Fibroblast of lung (primary cell): ENCODE measurements at regions not wholly inside any gene's neighbourhood (a gene's known extent, or its start where the extent isn't known, plus 50 kb on each side); places are given as distances from the start of the nearest gene placed in this dataset.

Source experiments
- DNase-seq, 2 donors: peaks; one replicate each; pipeline versions ENCODE4 v3.0.0 to v3.0.0-alpha.2; 2010; ENCODE audit warnings: low read depth in 2 of 2
- H2AFZ ChIP-seq: 2 replicates; pipeline ENCODE4 v1.5.1; 2012; ENCODE audit warnings: low read length, control low read depth, inconsistent platforms
- H3K27ac ChIP-seq: 2 replicates; pipeline ENCODE4 v1.5.1; 2011; ENCODE audit warnings: low read length, control low read depth; ENCODE audit not compliant: insufficient read depth
- H3K27me3 ChIP-seq: 2 replicates; pipeline ENCODE4 v1.5.1; 2011; ENCODE audit warnings: mild to moderate bottlenecking, low read length; ENCODE audit not compliant: control insufficient read depth, insufficient read depth
- H3K36me3 ChIP-seq: 2 replicates; pipeline ENCODE4 v1.5.1; 2011; ENCODE audit warnings: low read length; ENCODE audit not compliant: control insufficient read depth, insufficient read depth
- H3K4me1 ChIP-seq: 2 replicates; pipeline ENCODE4 v1.5.1; 2011; ENCODE audit warnings: low read length; ENCODE audit not compliant: control insufficient read depth, insufficient read depth; ENCODE audit errors: extremely low read depth
- H3K4me2 ChIP-seq: 2 replicates; pipeline ENCODE4 v1.5.1; 2011; ENCODE audit warnings: low read length, control low read depth; ENCODE audit not compliant: insufficient read depth; ENCODE audit errors: extremely low read depth
- H3K4me3 ChIP-seq, 4 experiments: fragments of 200-600 bp in 1 of 4; sonication (generic) in 1 of 4; replicated peaks in 1 of 4; 2 replicates each; pipeline ENCODE4 v1.5.1; 2011 to 2016; ENCODE audit warnings: low read length in 4 of 4, low read depth in 3 of 4, mild to moderate bottlenecking in 3 of 4, control low read depth in 2 of 4, inconsistent platforms in 1 of 4, mixed read lengths in 1 of 4; ENCODE audit not compliant: insufficient read depth in 1 of 4; ENCODE audit errors: control extremely low read depth in 1 of 4
- H3K79me2 ChIP-seq: 2 replicates; pipeline ENCODE4 v1.5.1; 2012; ENCODE audit warnings: mild to moderate bottlenecking, low read length, inconsistent platforms; ENCODE audit not compliant: control insufficient read depth, insufficient read depth
- H3K9ac ChIP-seq: 2 replicates; pipeline ENCODE4 v1.5.1; 2011; ENCODE audit warnings: mild to moderate bottlenecking, low read length, control low read depth; ENCODE audit not compliant: insufficient read depth
- H3K9me3 ChIP-seq: 2 replicates; pipeline ENCODE4 v1.5.1; 2012; ENCODE audit warnings: low read depth, low read length; ENCODE audit not compliant: control insufficient read depth, insufficient read depth
- H4K20me1 ChIP-seq: 2 replicates; pipeline ENCODE4 v1.5.1; 2011; ENCODE audit warnings: low read length; ENCODE audit not compliant: control insufficient read depth, insufficient read depth; ENCODE audit errors: extremely low read depth
- CTCF ChIP-seq, 2 donors: IDR thresholded peaks in 1 of 2; conservative IDR thresholded peaks in 1 of 2; 1 replicate in 1 of 2; 2 replicates in 1 of 2; pipeline ENCODE4 v1.5.1; 2011 to 2012; ENCODE audit warnings: low read length in 2 of 2, control low read depth in 1 of 2, inconsistent platforms in 1 of 2, low read depth in 1 of 2, mild to moderate bottlenecking in 1 of 2
- EZH2 ChIP-seq: IDR thresholded peaks from 2 replicates; pipeline ENCODE4 v1.5.1; 2012; ENCODE audit warnings: low read length, control low read depth, mild to moderate bottlenecking; ENCODE audit errors: missing control alignments

- TF ChIP-seq CTCF (conservative IDR thresholded peaks at IDR 0.05 in 1 of 2, IDR thresholded peaks at IDR 0.05 in 1 of 2; ENCODE audit: low read depth in 1 of 2, low read length in 2 of 2) (no peak), EZH2 (no peak)
- no peaks in the 10 kb centered on the region for H3K27me3 ChIP-seq
- no peak overlapping the region for H3K4me3 ChIP-seq
- no peak overlapping the region for H2AFZ ChIP-seq
- H4K20me1 ChIP-seq = no peaks in the 10 kb centered on the region
- H3K79me2 ChIP-seq = no peaks in the 10 kb centered on the region
- no peaks in the 10 kb centered on the region for H3K36me3 ChIP-seq
- H3K4me2 ChIP-seq = no peak overlapping the region
- H3K9me3 ChIP-seq = no peaks in the 10 kb centered on the region
- H3K27ac ChIP-seq = no peak overlapping the region
- no peak overlapping the region for H3K9ac ChIP-seq
- no peaks in the 10 kb centered on the region for H3K4me1 ChIP-seq
- no peak for DNase-seq
Observed at GRCh38 chr4:145389550-145389949, 92.1 kb upstream of the SMAD1 start.

- H3K79me2 ChIP-seq = no peaks in the 10 kb centered on the region
- no peaks in the 10 kb centered on the region for H4K20me1 ChIP-seq
- H3K36me3 ChIP-seq = no peaks in the 10 kb centered on the region
- H3K4me3 ChIP-seq = no peak overlapping the region
- DNase-seq = peak in 1 of 2 donors; percentile 55
- no peaks in the 10 kb centered on the region for H3K4me1 ChIP-seq
- TF ChIP-seq EZH2 (no peak), CTCF (conservative IDR thresholded peaks at IDR 0.05 in 1 of 2, IDR thresholded peaks at IDR 0.05 in 1 of 2; ENCODE audit: low read depth in 1 of 2, low read length in 2 of 2) (no peak)
- no peaks in the 10 kb centered on the region for H3K27me3 ChIP-seq
- H3K4me2 ChIP-seq = no peak overlapping the region
- H3K27ac ChIP-seq = no peak overlapping the region
- H2AFZ ChIP-seq = no peak overlapping the region
- no peak overlapping the region for H3K9ac ChIP-seq
- H3K9me3 ChIP-seq = no peaks in the 10 kb centered on the region
Observed at GRCh38 chr4:145388043-145388442, 93.6 kb upstream of the SMAD1 start.

GRCh38 chr4:145387079-145387478 is 94.6 kb upstream of the SMAD1 start:
- Histone ChIP-seq H4K20me1 (no peaks in the 10 kb centered on the region), H3K4me3 (no peak overlapping the region), H3K4me2 (no peak overlapping the region), H3K27ac (no peak overlapping the region), H3K4me1 (no peaks in the 10 kb centered on the region), H3K9ac (no peak overlapping the region), H2AFZ (no peak overlapping the region), H3K36me3 (no peaks in the 10 kb centered on the region), H3K27me3 (no peaks in the 10 kb centered on the region), H3K9me3 (no peaks in the 10 kb centered on the region), H3K79me2 (no peaks in the 10 kb centered on the region)
- TF ChIP-seq CTCF (conservative IDR thresholded peaks at IDR 0.05 in 1 of 2, IDR thresholded peaks at IDR 0.05 in 1 of 2; ENCODE audit: low read depth in 1 of 2, low read length in 2 of 2) (no peak), EZH2 (no peak)
- no peak for DNase-seq
